KG1 (cell line): ENCODE measurements at regions not wholly inside any gene's neighbourhood (a gene's known extent, or its start where the extent isn't known, plus 50 kb on each side); places are given as distances from the start of the nearest gene placed in this dataset.
A peak's percentile ranks its signal among the peaks of the same experiment; 100 is the strongest.

Experiments used
- DNase-seq: peaks from one replicate; lab custom pipeline; 2025; lab: John Stamatoyannopoulos, UW

GRCh38 chr10:92747066-92747465, 57.3 kb downstream of the HHEX start:
- DNase-seq: no peak

- no peak for DNase-seq
These were observed 57.8 kb downstream of the HHEX start for GRCh38 chr10:92747600-92747999.

GRCh38 chr10:92750791-92751533, 61.2 kb downstream of the HHEX start:
- no peak for DNase-seq

- no peak for DNase-seq
These were observed 61.7 kb downstream of the HHEX start for GRCh38 chr10:92751534-92751811.

- DNase-seq: no peak
These were observed 62.1 kb downstream of the HHEX start for GRCh38 chr10:92751827-92752226.

- DNase-seq: no peak
These were observed 64.1 kb downstream of the HHEX start for GRCh38 chr10:92753865-92754264.

- DNase-seq: no peak
These were observed 66.0 kb downstream of the HHEX start for GRCh38 chr10:92755725-92756124.

- peak; percentile 77 for DNase-seq
These were observed 66.7 kb downstream of the HHEX start for GRCh38 chr10:92756201-92757065.

GRCh38 chr10:92757066-92757710, 67.4 kb downstream of the HHEX start:
- peak; percentile 89 for DNase-seq

- no peak for DNase-seq
These were observed 68.0 kb downstream of the HHEX start for GRCh38 chr10:92757711-92758104.

GRCh38 chr10:92758594-92758993, 68.8 kb downstream of the HHEX start:
- DNase-seq: no peak

- DNase-seq: peak; percentile 4
These were observed 70.9 kb downstream of the HHEX start for GRCh38 chr10:92760609-92761008.

GRCh38 chr10:92761571-92761970, 71.8 kb downstream of the HHEX start:
- no peak for DNase-seq

GRCh38 chr10:92763634-92764155, 73.9 kb downstream of the HHEX start:
- DNase-seq: no peak

GRCh38 chr10:92766451-92766850, 76.7 kb downstream of the HHEX start:
- no peak for DNase-seq

- DNase-seq: no peak
These were observed 78.3 kb downstream of the HHEX start for GRCh38 chr10:92768104-92768503.

GRCh38 chr10:92773776-92774175, 74.5 kb upstream of the EXOC6 start:
- DNase-seq: no peak

GRCh38 chr10:92778091-92778490, 70.2 kb upstream of the EXOC6 start:
- DNase-seq: no peak

GRCh38 chr10:92785118-92785517, 63.2 kb upstream of the EXOC6 start:
- no peak for DNase-seq

GRCh38 chr10:92787557-92788152, 60.7 kb upstream of the EXOC6 start:
- DNase-seq: no peak

GRCh38 chr10:92789067-92789466, 59.3 kb upstream of the EXOC6 start:
- no peak for DNase-seq

- DNase-seq: no peak
These were observed 58.5 kb upstream of the EXOC6 start for GRCh38 chr10:92789786-92790185.
